ENCODE measurements at regions not wholly inside any gene's neighbourhood (a gene's known extent, or its start where the extent isn't known, plus 50 kb on each side); places are given as distances from the start of the nearest gene placed in this dataset.

GRCh38 chr3:38985981-38986380 lies 65.8 kb downstream of the SCN11A start:
- Histone ChIP-seq H3F3A (ENCODE audit: low read depth) (peaks cover 11% of the 10 kb centered on the region), H3K27ac (no peak overlapping the region), H2AFZ (replicated peaks) (no peak overlapping the region), H4K20me1 (ENCODE audit: low read depth) (no peaks in the 10 kb centered on the region), H3K9ac (no peak overlapping the region), H3K4me1 (peaks cover 17% of the 10 kb centered on the region), H3K4me3 (no peak overlapping the region), H3K9me3 (ENCODE audit: low read depth) (no peaks in the 10 kb centered on the region), H3K27me3 (no peaks in the 10 kb centered on the region), H3K4me2 (no peak overlapping the region), H3K36me3 (no peaks in the 10 kb centered on the region), H3K79me2 (ENCODE audit: low read depth) (no peaks in the 10 kb centered on the region)
- no peak overlapping the region for H3K4me3 Mint-ChIP-seq
- H3K9me3 Mint-ChIP-seq: no peaks in the 10 kb centered on the region
- peaks cover 7% of the 10 kb centered on the region for H3K4me1 Mint-ChIP-seq
- H3K27ac Mint-ChIP-seq: no peak overlapping the region
- no peak for DNase-seq (ENCODE audit: low spot score)
- no peaks in the 10 kb centered on the region for H3K27me3 Mint-ChIP-seq (ENCODE audit: insufficient read depth, low read depth)
- H3K36me3 Mint-ChIP-seq: no peaks in the 10 kb centered on the region
- no peak for TF ChIP-seq EZH2 (IDR thresholded peaks at IDR 0.05)
- TF ChIP-seq CTCF (IDR thresholded peaks at IDR 0.05): no peak
- no peak for TF ChIP-seq EZH2phosphoT487 (IDR thresholded peaks at IDR 0.05)

DNA sequence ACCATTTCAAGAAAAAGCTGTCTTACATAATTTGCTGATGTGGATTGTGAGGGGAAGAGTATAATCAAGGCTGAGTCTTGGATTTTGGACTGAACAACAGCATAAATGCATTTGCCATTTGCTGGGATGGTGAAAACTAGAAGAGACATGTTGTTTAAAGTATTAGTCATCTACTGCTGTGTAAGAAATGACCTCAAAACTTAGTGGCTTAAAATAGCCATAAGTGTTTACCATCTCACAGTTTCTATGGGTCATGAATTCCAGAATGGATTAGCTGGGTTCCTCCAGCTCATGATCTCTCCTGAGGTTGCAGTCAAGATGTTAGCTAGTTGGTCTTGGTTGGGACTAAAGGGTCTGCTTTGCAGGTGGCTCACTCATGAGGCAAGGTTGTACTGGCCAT lies 66.2 kb downstream of the SCN11A start:
- Mint-ChIP-seq H3K9me3 (no peaks in the 10 kb centered on the region), H3K4me1 (peaks cover 5% of the 10 kb centered on the region), H3K36me3 (no peaks in the 10 kb centered on the region), H3K4me3 (no peak overlapping the region), H3K27ac (no peak overlapping the region), H3K27me3 (ENCODE audit: insufficient read depth, low read depth) (no peaks in the 10 kb centered on the region)
- H3K4me2 ChIP-seq: no peak overlapping the region
- no peaks in the 10 kb centered on the region for H3K27me3 ChIP-seq
- TF ChIP-seq CTCF (IDR thresholded peaks at IDR 0.05) (no peak), EZH2phosphoT487 (IDR thresholded peaks at IDR 0.05) (no peak), EZH2 (IDR thresholded peaks at IDR 0.05) (no peak)
- H3K27ac ChIP-seq: no peak overlapping the region
- peaks cover 8% of the 10 kb centered on the region for H3F3A ChIP-seq (ENCODE audit: low read depth)
- no peaks in the 10 kb centered on the region for H3K36me3 ChIP-seq
- no peak for DNase-seq (ENCODE audit: low spot score)
- H4K20me1 ChIP-seq (ENCODE audit: low read depth): no peaks in the 10 kb centered on the region
- no peak overlapping the region for H2AFZ ChIP-seq (replicated peaks)
- H3K9me3 ChIP-seq (ENCODE audit: low read depth): no peaks in the 10 kb centered on the region
- no peaks in the 10 kb centered on the region for H3K79me2 ChIP-seq (ENCODE audit: low read depth)
- no peak overlapping the region for H3K9ac ChIP-seq
- no peak overlapping the region for H3K4me3 ChIP-seq
- H3K4me1 ChIP-seq: peaks cover 13% of the 10 kb centered on the region

- H3K4me1 ChIP-seq: peaks cover 4% of the 10 kb centered on the region
- H3K4me3 ChIP-seq: no peak overlapping the region
- no peak overlapping the region for H3K27ac ChIP-seq
- no peaks in the 10 kb centered on the region for H3K36me3 ChIP-seq
- no peak overlapping the region for H3K9ac ChIP-seq
- H3K9me3 ChIP-seq (ENCODE audit: low read depth): no peaks in the 10 kb centered on the region
- Mint-ChIP-seq H3K9me3 (no peaks in the 10 kb centered on the region), H3K27ac (no peak overlapping the region), H3K4me3 (no peak overlapping the region), H3K4me1 (peaks cover under 1% of the 10 kb centered on the region), H3K27me3 (ENCODE audit: insufficient read depth, low read depth) (no peaks in the 10 kb centered on the region), H3K36me3 (no peaks in the 10 kb centered on the region)
- no peaks in the 10 kb centered on the region for H3K79me2 ChIP-seq (ENCODE audit: low read depth)
- H4K20me1 ChIP-seq (ENCODE audit: low read depth): no peaks in the 10 kb centered on the region
- TF ChIP-seq CTCF (IDR thresholded peaks at IDR 0.05): no peak
- no peak for TF ChIP-seq EZH2 (IDR thresholded peaks at IDR 0.05)
- no peak for TF ChIP-seq EZH2phosphoT487 (IDR thresholded peaks at IDR 0.05)
- no peaks in the 10 kb centered on the region for H3K27me3 ChIP-seq
- DNase-seq (ENCODE audit: low spot score): no peak
- H3K4me2 ChIP-seq: no peak overlapping the region
- H2AFZ ChIP-seq (replicated peaks): no peak overlapping the region
- no peaks in the 10 kb centered on the region for H3F3A ChIP-seq (ENCODE audit: low read depth)
Observed at GRCh38 chr3:38984731-38985130, 67.0 kb downstream of the SCN11A start.

DNA sequence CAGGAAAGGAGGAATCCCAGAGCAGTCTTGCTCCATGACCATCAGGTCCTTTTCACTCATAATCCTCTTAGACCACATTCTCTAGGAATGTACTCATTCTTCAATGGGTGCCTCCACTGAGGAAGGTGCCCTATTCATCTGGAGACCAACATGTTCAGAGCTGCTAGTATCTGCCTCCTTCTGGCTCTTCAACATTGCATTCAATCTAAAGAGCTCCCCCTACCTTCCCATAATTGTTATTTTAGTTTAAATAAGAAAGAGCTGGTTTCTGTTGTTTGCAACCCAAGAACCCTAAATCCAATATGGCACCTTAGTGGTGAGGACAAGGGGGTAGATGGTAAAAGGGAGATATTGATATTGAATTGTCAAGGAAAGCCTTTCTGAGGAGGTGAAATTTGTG lies 67.6 kb downstream of the SCN11A start:
- Mint-ChIP-seq H3K9me3 (no peaks in the 10 kb centered on the region), H3K27ac (no peak overlapping the region), H3K4me3 (no peak overlapping the region), H3K27me3 (ENCODE audit: insufficient read depth, low read depth) (no peaks in the 10 kb centered on the region), H3K36me3 (no peaks in the 10 kb centered on the region), H3K4me1 (no peaks in the 10 kb centered on the region)
- Histone ChIP-seq H3K27me3 (no peaks in the 10 kb centered on the region), H3K79me2 (ENCODE audit: low read depth) (no peaks in the 10 kb centered on the region), H3K4me1 (no peaks in the 10 kb centered on the region), H3K4me2 (no peak overlapping the region), H2AFZ (replicated peaks) (no peak overlapping the region), H3K36me3 (no peaks in the 10 kb centered on the region), H3K9ac (no peak overlapping the region), H3K9me3 (ENCODE audit: low read depth) (no peaks in the 10 kb centered on the region), H4K20me1 (ENCODE audit: low read depth) (no peaks in the 10 kb centered on the region), H3K4me3 (no peak overlapping the region), H3K27ac (no peak overlapping the region), H3F3A (ENCODE audit: low read depth) (no peaks in the 10 kb centered on the region)
- DNase-seq (ENCODE audit: low spot score): no peak
- no peak for TF ChIP-seq EZH2phosphoT487 (IDR thresholded peaks at IDR 0.05)
- TF ChIP-seq EZH2 (IDR thresholded peaks at IDR 0.05): no peak
- TF ChIP-seq CTCF (IDR thresholded peaks at IDR 0.05): no peak

Data from neural progenitor cell (in vitro differentiated cells).